Pulmonary artery endothelial cell (primary cell): ENCODE measurements at regions not wholly inside any gene's neighbourhood (a gene's known extent, or its start where the extent isn't known, plus 50 kb on each side); places are given as distances from the start of the nearest gene placed in this dataset.

Experiments used
- DNase-seq: peaks from one replicate; pipeline ENCODE4 v3.0.0-alpha.2; 2011; ENCODE audit warnings: low read depth, low spot score

- DNase-seq: no peak
These were observed 1539.5 kb upstream of the TMEM132C start for GRCh38 chr12:126727218-126728075.

GRCh38 chr12:126734296-126734695, 1532.7 kb upstream of the TMEM132C start:
- no peak for DNase-seq

- DNase-seq: no peak
These were observed 1532.3 kb upstream of the TMEM132C start for GRCh38 chr12:126734710-126735109.

GRCh38 chr12:126741536-126742240, 1525.3 kb upstream of the TMEM132C start:
- DNase-seq: no peak

- DNase-seq: no peak
These were observed 1524.7 kb upstream of the TMEM132C start for GRCh38 chr12:126742241-126742641.

- DNase-seq: no peak
These were observed 1519.3 kb upstream of the TMEM132C start for GRCh38 chr12:126747530-126748149.

- DNase-seq: no peak
These were observed 1514.9 kb upstream of the TMEM132C start for GRCh38 chr12:126752021-126752420.

- DNase-seq: no peak
These were observed 1509.6 kb upstream of the TMEM132C start for GRCh38 chr12:126757326-126757725.

- DNase-seq: no peak
These were observed 1506.9 kb upstream of the TMEM132C start for GRCh38 chr12:126760092-126760491.

- DNase-seq: no peak
These were observed 1505.5 kb upstream of the TMEM132C start for GRCh38 chr12:126761420-126761819.

GRCh38 chr12:126762150-126762549, 1504.8 kb upstream of the TMEM132C start:
- DNase-seq: no peak

- DNase-seq: no peak
These were observed 1503.6 kb upstream of the TMEM132C start for GRCh38 chr12:126763359-126763758.

GRCh38 chr12:126767334-126767733, 1499.6 kb upstream of the TMEM132C start:
- DNase-seq: no peak

GRCh38 chr12:126768517-126768916, 1498.5 kb upstream of the TMEM132C start:
- no peak for DNase-seq

GRCh38 chr12:126770188-126770587, 1496.8 kb upstream of the TMEM132C start:
- no peak for DNase-seq

- no peak for DNase-seq
These were observed 1494.7 kb upstream of the TMEM132C start for GRCh38 chr12:126772171-126772864.

- no peak for DNase-seq
These were observed 1494.0 kb upstream of the TMEM132C start for GRCh38 chr12:126773012-126773411.

- no peak for DNase-seq
These were observed 1493.5 kb upstream of the TMEM132C start for GRCh38 chr12:126773491-126773890.

- DNase-seq: no peak
These were observed 1490.8 kb upstream of the TMEM132C start for GRCh38 chr12:126776026-126776655.

GRCh38 chr12:126780343-126780742, 1486.6 kb upstream of the TMEM132C start:
- no peak for DNase-seq

GRCh38 chr12:126781593-126781992, 1485.4 kb upstream of the TMEM132C start:
- no peak for DNase-seq
